Esophagus squamous epithelium (tissue), 5 donors: ENCODE measurements at regions not wholly inside any gene's neighbourhood (a gene's known extent, or its start where the extent isn't known, plus 50 kb on each side); places are given as distances from the start of the nearest gene placed in this dataset.

ENCODE experiments used
- DNase-seq: peaks from one replicate; lab custom pipeline; 2025; lab: John Stamatoyannopoulos, UW
- H3K27ac ChIP-seq, 4 donors: fragments of 200-600 bp; sonication (generic); one replicate each; pipeline ENCODE4 v1.5.1; 2016 to 2019; ENCODE audit warnings: mild to moderate bottlenecking in 1 of 4
- H3K27me3 ChIP-seq, 4 donors: fragments of 200-600 bp; sonication (generic); 1 replicate in 3 of 4; 2 replicates in 1 of 4; pipeline versions ENCODE4 v1.5.1 to v1.6.0; 2017 to 2021; ENCODE audit warnings: antibody characterized with exemption in 1 of 4
- H3K36me3 ChIP-seq, 3 donors: fragments of 200-600 bp; sonication (generic); one replicate each; pipeline ENCODE4 v1.5.1; 2016 to 2019
- H3K4me1 ChIP-seq, 3 donors: fragments of 200-600 bp; sonication (generic); one replicate each; pipeline ENCODE4 v1.5.1; 2017 to 2019
- H3K4me3 ChIP-seq, 4 donors: fragments of 200-600 bp; sonication (generic); 1 replicate in 3 of 4; 2 replicates in 1 of 4; pipeline ENCODE4 v1.5.1; 2016 to 2019; ENCODE audit warnings: mild to moderate bottlenecking in 2 of 4, moderate library complexity in 1 of 4
- H3K9me3 ChIP-seq, 3 donors: fragments of 200-600 bp; sonication (generic); one replicate each; pipeline ENCODE4 v1.5.1; 2016 to 2019
- POLR2A ChIP-seq, 4 donors: fragments of 450-650 bp; IDR thresholded peaks; one replicate each; pipeline ENCODE4 v1.6.1; 2017; ENCODE audit warnings: antibody characterized with exemption in 4 of 4, mild to moderate bottlenecking in 4 of 4, moderate library complexity in 3 of 4
- WGBS, 2 donors: methylation state at CpG; one replicate each; pipeline ENCODE4 v1.1.5; 2018; 5-methylcytosine and 5-hydroxymethylcytosine counted together
- intact Hi-C: fragments of 100-400 bp; cut with DNase I; formaldehyde crosslinking; loops from one replicate; pipeline ENCODE4 v1.15.0; 2022
- TF ChIP-seq, protein P1 (sequence below), 6 experiments: fragments of 450-650 bp in 4 of 6; fragments of 200-600 bp in 2 of 6; sonication (generic) in 2 of 6; IDR thresholded peaks; one replicate each; pipeline ENCODE4 v1.5.1; 2016 to 2019; ENCODE audit warnings: antibody characterized with exemption in 6 of 6, mild to moderate bottlenecking in 4 of 6, moderate library complexity in 4 of 6
- donor health status: DM: yes; HTN: yes; CAD: no.

DNA sequence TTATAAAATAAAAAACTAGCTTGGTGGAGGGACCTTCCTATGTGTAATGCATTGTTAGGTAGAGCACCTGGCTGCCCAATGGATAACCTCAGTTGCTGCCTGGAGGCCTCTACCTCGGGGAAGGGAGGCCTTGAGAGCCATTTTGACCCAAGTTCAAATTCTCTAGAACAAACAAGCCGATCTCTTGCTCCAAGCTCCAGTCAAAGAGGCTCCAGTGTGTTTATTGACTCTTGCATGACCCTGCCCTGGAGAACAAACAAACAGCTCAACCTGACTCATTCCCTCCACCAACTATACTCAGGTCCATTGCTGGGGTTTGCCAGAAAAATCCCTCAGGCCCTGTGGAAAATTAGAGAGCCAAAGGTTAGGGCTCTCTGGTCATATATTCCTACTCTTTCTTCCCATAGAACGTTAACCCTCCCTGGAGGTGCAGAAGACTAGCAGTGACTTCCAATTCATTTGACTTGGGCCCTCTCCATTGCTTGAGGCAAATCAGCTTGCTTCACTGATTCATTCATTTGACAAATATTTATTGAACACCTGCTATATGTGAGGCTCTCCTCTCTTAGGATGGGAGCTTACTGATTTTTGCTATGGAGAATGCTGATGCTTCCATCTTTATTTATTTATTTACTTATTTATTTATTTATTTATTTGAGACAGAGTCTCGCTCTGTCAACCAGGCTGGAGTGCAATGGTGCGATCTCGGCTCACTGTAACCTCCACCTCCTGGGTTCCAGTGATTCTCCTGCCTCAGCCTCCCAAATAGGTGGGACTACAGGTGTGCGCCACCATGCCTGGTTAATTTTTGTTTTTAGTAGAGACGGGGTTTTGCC lies 73.7 kb upstream of the CISTR start:
- intact Hi-C loops = no loop called here
- 69 to 71% methylated on average over 8 of the region's 8 CpGs for WGBS, 2 donors
- no peak overlapping the region for H3K4me3 ChIP-seq
- no peaks in the 10 kb centered on the region for H3K36me3 ChIP-seq
- DNase-seq = no peak
- no peak for TF ChIP-seq POLR2A (IDR thresholded peaks at IDR 0.05)
- TF ChIP-seq, protein P1, sequence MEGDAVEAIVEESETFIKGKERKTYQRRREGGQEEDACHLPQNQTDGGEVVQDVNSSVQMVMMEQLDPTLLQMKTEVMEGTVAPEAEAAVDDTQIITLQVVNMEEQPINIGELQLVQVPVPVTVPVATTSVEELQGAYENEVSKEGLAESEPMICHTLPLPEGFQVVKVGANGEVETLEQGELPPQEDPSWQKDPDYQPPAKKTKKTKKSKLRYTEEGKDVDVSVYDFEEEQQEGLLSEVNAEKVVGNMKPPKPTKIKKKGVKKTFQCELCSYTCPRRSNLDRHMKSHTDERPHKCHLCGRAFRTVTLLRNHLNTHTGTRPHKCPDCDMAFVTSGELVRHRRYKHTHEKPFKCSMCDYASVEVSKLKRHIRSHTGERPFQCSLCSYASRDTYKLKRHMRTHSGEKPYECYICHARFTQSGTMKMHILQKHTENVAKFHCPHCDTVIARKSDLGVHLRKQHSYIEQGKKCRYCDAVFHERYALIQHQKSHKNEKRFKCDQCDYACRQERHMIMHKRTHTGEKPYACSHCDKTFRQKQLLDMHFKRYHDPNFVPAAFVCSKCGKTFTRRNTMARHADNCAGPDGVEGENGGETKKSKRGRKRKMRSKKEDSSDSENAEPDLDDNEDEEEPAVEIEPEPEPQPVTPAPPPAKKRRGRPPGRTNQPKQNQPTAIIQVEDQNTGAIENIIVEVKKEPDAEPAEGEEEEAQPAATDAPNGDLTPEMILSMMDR (IDR thresholded peaks at IDR 0.05) = no peak
- H3K9me3 ChIP-seq = no peaks in the 10 kb centered on the region
- no peak overlapping the region for H3K27ac ChIP-seq
- H3K27me3 ChIP-seq = peaks cover 0 to 38% (median 0%) of the 10 kb centered on the region in 4 donors
- no peaks in the 10 kb centered on the region for H3K4me1 ChIP-seq

DNA sequence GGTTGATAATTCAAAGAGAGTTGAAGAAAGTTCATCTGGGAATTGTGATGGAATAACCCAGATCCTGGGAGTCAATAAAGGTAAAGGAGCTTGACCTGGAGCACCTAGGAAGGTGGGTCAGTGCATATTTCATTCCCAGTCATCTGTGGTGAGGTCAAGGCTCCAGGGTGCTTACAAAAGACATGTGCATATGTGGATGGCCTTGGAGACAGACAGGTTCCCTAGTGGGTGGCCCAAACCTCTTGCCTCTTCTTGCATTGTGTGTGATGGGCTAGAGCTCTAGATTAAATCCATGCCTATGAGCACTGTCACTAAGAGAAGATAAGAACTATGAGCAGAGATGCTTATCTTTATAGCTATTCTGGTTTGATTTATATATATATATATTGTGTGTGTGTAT lies 75.5 kb upstream of the CISTR start:
- DNase-seq = no peak
- Histone ChIP-seq H3K27me3 (peaks cover 0 to 41% (median 0%) of the 10 kb centered on the region in 4 donors), H3K9me3 (no peaks in the 10 kb centered on the region), H3K27ac (no peak overlapping the region), H3K4me3 (no peak overlapping the region), H3K4me1 (no peaks in the 10 kb centered on the region), H3K36me3 (no peaks in the 10 kb centered on the region)
- intact Hi-C loops = no loop called here
- no peak for TF ChIP-seq POLR2A (IDR thresholded peaks at IDR 0.05)
- TF ChIP-seq, protein P1 (IDR thresholded peaks at IDR 0.05) = no peak

DNA sequence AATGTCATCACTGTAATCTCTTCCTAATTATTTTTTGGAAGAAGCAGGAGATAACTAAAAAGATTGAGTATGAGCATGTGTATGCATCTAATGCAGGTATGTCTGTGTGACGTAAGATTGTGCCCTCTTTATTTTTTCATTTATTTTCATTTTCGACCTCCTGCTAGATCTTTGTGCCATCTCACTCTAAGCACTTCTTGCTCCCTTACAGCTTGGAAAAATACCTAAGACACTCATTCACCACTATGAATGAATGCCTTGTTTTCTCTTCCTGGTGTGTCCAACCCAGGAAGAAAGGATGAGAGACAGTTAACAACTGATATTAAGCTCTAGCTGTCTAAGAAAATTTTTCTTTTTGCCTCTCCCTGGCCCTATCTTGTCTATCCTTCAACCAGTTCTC lies 76.8 kb upstream of the CISTR start:
- TF ChIP-seq POLR2A (IDR thresholded peaks at IDR 0.05) = no peak
- TF ChIP-seq, protein P1 (IDR thresholded peaks at IDR 0.05) = no peak
- DNase-seq = no peak
- no peak overlapping the region for H3K4me3 ChIP-seq
- H3K4me1 ChIP-seq = no peaks in the 10 kb centered on the region
- H3K36me3 ChIP-seq = no peaks in the 10 kb centered on the region
- no peak overlapping the region for H3K27ac ChIP-seq
- WGBS, 2 donors = 70 to 78% methylated on average over 2 of the region's 2 CpGs
- no peaks in the 10 kb centered on the region for H3K9me3 ChIP-seq
- intact Hi-C loops = no loop called here
- peaks cover 0 to 42% (median 0%) of the 10 kb centered on the region in 4 donors for H3K27me3 ChIP-seq

- intact Hi-C loops = no loop called here
- peaks cover 0 to 43% (median 0%) of the 10 kb centered on the region in 4 donors for H3K27me3 ChIP-seq
- 56 to 58% methylated on average over 3 of the region's 3 CpGs for WGBS, 2 donors
These were observed 77.5 kb upstream of the CISTR start for GRCh38 chr12:53829130-53829819.

More at GRCh38 chr12:53829130-53829819, 77.5 kb upstream of the CISTR start:
- Histone ChIP-seq H3K4me3 (no peak overlapping the region), H3K27ac (no peak overlapping the region), H3K36me3 (no peaks in the 10 kb centered on the region), H3K9me3 (no peaks in the 10 kb centered on the region), H3K4me1 (no peaks in the 10 kb centered on the region)
- TF ChIP-seq, protein P1 (IDR thresholded peaks at IDR 0.05) = no peak
- TF ChIP-seq POLR2A (IDR thresholded peaks at IDR 0.05) = no peak
- no peak for DNase-seq
